Fibroblast of villous mesenchyme (primary cell): ENCODE measurements at regions not wholly inside any gene's neighbourhood (a gene's known extent, or its start where the extent isn't known, plus 50 kb on each side); places are given as distances from the start of the nearest gene placed in this dataset.

Experiments
- DNase-seq: peaks from one replicate; pipeline ENCODE4 v3.0.0-alpha.2; 2010; ENCODE audit warnings: low read depth
- H3K4me3 ChIP-seq: 2 replicates; pipeline ENCODE4 v1.5.1; 2011; ENCODE audit warnings: low read depth, mild to moderate bottlenecking, low read length
- CTCF ChIP-seq: IDR thresholded peaks from 2 replicates; pipeline ENCODE4 v1.5.1; 2012; ENCODE audit warnings: low read depth, mild to moderate bottlenecking, low read length; ENCODE audit not compliant: insufficient read depth

GRCh38 chr10:4587466-4587865 lies 238.5 kb upstream of the AKR1E2 start:
- TF ChIP-seq CTCF, result no peak
- H3K4me3 ChIP-seq, result no peak overlapping the region
- no peak for DNase-seq

- H3K4me3 ChIP-seq, result no peak overlapping the region
- no peak for TF ChIP-seq CTCF
- DNase-seq, result no peak
Observed at GRCh38 chr10:4586776-4587175, 239.2 kb upstream of the AKR1E2 start.

GRCh38 chr10:4581929-4582328 lies 244.1 kb upstream of the AKR1E2 start:
- TF ChIP-seq CTCF, result no peak
- no peak for DNase-seq
- H3K4me3 ChIP-seq, result no peak overlapping the region

- no peak for TF ChIP-seq CTCF
- no peak overlapping the region for H3K4me3 ChIP-seq
- no peak for DNase-seq
Observed at GRCh38 chr10:4579844-4580243, 246.2 kb upstream of the AKR1E2 start.

- DNase-seq, result no peak
- TF ChIP-seq CTCF, result no peak
- no peak overlapping the region for H3K4me3 ChIP-seq
Observed at GRCh38 chr10:4576206-4576605, 249.8 kb upstream of the AKR1E2 start.

GRCh38 chr10:4569151-4569550 lies 256.9 kb upstream of the AKR1E2 start:
- no peak for TF ChIP-seq CTCF
- DNase-seq, result no peak
- no peak overlapping the region for H3K4me3 ChIP-seq

- DNase-seq, result no peak
- H3K4me3 ChIP-seq, result no peak overlapping the region
- TF ChIP-seq CTCF, result no peak
Observed at GRCh38 chr10:4568731-4569130, 257.3 kb upstream of the AKR1E2 start.
